ENCODE measurements at regions not wholly inside any gene's neighbourhood (a gene's known extent, or its start where the extent isn't known, plus 50 kb on each side); places are given as distances from the start of the nearest gene placed in this dataset.

DNA sequence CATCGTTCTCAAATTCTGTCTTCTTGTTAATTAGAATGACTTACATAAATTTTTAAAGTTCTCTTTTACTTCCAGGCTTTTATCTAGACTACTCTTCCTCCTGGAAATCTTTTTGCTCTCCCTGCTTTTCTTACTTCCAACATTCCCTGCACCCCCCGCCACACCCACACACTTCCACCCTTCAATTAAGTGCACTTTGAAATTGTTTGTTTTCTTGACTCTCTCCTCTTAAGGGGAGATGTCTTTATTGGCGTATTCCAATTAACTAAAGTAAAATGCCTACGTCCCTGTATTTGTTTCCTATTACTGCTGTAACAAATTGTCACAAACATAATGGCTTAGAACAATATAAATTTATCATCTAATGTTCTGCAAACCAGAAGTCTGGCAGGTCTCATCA lies 125.2 kb upstream of the KRR1 start:
- H3K4me2 ChIP-seq (ENCODE audit: extremely low read depth, insufficient read depth, low read length), result no peak overlapping the region
- TF ChIP-seq EZH2 (IDR thresholded peaks at IDR 0.05; ENCODE audit: low read length, missing control alignments), result no peak
- TF ChIP-seq, protein P1, sequence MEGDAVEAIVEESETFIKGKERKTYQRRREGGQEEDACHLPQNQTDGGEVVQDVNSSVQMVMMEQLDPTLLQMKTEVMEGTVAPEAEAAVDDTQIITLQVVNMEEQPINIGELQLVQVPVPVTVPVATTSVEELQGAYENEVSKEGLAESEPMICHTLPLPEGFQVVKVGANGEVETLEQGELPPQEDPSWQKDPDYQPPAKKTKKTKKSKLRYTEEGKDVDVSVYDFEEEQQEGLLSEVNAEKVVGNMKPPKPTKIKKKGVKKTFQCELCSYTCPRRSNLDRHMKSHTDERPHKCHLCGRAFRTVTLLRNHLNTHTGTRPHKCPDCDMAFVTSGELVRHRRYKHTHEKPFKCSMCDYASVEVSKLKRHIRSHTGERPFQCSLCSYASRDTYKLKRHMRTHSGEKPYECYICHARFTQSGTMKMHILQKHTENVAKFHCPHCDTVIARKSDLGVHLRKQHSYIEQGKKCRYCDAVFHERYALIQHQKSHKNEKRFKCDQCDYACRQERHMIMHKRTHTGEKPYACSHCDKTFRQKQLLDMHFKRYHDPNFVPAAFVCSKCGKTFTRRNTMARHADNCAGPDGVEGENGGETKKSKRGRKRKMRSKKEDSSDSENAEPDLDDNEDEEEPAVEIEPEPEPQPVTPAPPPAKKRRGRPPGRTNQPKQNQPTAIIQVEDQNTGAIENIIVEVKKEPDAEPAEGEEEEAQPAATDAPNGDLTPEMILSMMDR (conservative IDR thresholded peaks at IDR 0.05 in 1 of 2, IDR thresholded peaks at IDR 0.05 in 1 of 2; ENCODE audit: low read depth in 1 of 2, low read length in 2 of 2), result no peak

DNA sequence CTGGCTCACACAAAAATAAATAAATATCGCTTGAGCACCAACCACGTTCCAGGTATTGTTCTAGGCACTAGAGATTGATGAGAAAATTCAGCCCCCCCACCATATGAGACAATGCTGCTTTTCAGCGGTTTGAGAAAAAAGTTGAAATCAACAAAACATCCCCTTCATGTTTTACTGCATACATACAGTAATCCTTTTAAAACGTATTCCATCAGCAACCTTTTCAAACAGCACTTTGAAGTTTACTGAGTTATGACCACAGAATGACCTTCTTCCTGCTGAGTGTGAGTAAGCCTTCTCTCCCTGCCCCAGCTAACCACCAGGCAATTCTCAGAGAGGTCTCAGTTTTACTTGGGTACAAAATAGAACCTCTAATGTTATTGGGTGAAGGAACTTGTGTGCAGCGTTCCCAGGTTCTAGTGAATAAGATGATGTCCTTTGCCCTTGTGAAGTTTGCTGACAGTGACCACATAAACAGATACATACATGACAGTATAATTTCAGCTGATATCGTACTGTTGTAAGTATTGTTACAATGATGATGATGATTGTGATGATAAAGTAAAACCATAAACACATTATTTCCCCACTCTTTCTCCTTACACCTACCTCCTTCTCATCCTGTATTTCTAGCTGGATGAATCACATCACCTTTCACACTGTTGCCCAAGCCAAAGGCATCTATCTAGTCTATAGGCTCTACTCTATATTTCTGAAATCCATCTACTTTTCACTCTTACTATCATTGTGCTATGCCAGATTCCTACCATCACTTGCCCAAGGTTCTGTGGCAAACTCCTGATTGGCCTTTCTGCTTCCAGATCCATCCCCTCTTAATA lies 124.4 kb upstream of the KRR1 start:
- H3K36me3 ChIP-seq (ENCODE audit: control insufficient read depth, insufficient read depth, low read length), result no peaks in the 10 kb centered on the region
- H3K79me2 ChIP-seq (ENCODE audit: control insufficient read depth, insufficient read depth, low read length), result no peaks in the 10 kb centered on the region
- DNase-seq (ENCODE audit: low read depth in 2 of 2), result peak; percentile 91 to 99
- peaks cover 5% of the 10 kb centered on the region for H3K4me1 ChIP-seq (ENCODE audit: control insufficient read depth, extremely low read depth, insufficient read depth, low read length)
- peak overlapping the region; percentile 44 for H3K27ac ChIP-seq (ENCODE audit: insufficient read depth, low read length)
- peak overlapping the region; percentile 22 for H2AFZ ChIP-seq (ENCODE audit: low read length)
- H3K27me3 ChIP-seq (ENCODE audit: control insufficient read depth, insufficient read depth, low read length), result no peaks in the 10 kb centered on the region
- H3K4me3 ChIP-seq (replicated peaks in 1 of 4; ENCODE audit: control extremely low read depth in 1 of 4, insufficient read depth in 1 of 4, low read depth in 3 of 4, low read length in 4 of 4), result no peak overlapping the region
- H4K20me1 ChIP-seq (ENCODE audit: control insufficient read depth, extremely low read depth, insufficient read depth, low read length), result no peaks in the 10 kb centered on the region
- H3K9me3 ChIP-seq (ENCODE audit: control insufficient read depth, insufficient read depth, low read depth, low read length), result no peaks in the 10 kb centered on the region
- no peak overlapping the region for H3K4me2 ChIP-seq (ENCODE audit: extremely low read depth, insufficient read depth, low read length)
- no peak overlapping the region for H3K9ac ChIP-seq (ENCODE audit: insufficient read depth, low read length)
- TF ChIP-seq, protein P1 (conservative IDR thresholded peaks at IDR 0.05 in 1 of 2, IDR thresholded peaks at IDR 0.05 in 1 of 2; ENCODE audit: low read depth in 1 of 2, low read length in 2 of 2), result no peak
- TF ChIP-seq EZH2 (IDR thresholded peaks at IDR 0.05; ENCODE audit: low read length, missing control alignments), result no peak

More for the DNA sequence above, 125.2 kb upstream of the KRR1 start:
- Histone ChIP-seq H3K79me2 (ENCODE audit: control insufficient read depth, insufficient read depth, low read length) (no peaks in the 10 kb centered on the region), H3K9me3 (ENCODE audit: control insufficient read depth, insufficient read depth, low read depth, low read length) (no peaks in the 10 kb centered on the region), H3K9ac (ENCODE audit: insufficient read depth, low read length) (no peak overlapping the region), H3K4me3 (replicated peaks in 1 of 4; ENCODE audit: control extremely low read depth in 1 of 4, insufficient read depth in 1 of 4, low read depth in 3 of 4, low read length in 4 of 4) (no peak overlapping the region), H2AFZ (ENCODE audit: low read length) (no peak overlapping the region), H3K27me3 (ENCODE audit: control insufficient read depth, insufficient read depth, low read length) (no peaks in the 10 kb centered on the region), H3K36me3 (ENCODE audit: control insufficient read depth, insufficient read depth, low read length) (no peaks in the 10 kb centered on the region), H4K20me1 (ENCODE audit: control insufficient read depth, extremely low read depth, insufficient read depth, low read length) (no peaks in the 10 kb centered on the region), H3K4me1 (ENCODE audit: control insufficient read depth, extremely low read depth, insufficient read depth, low read length) (peaks cover 9% of the 10 kb centered on the region), H3K27ac (ENCODE audit: insufficient read depth, low read length) (no peak overlapping the region)
- no peak for DNase-seq (ENCODE audit: low read depth in 2 of 2)

DNA sequence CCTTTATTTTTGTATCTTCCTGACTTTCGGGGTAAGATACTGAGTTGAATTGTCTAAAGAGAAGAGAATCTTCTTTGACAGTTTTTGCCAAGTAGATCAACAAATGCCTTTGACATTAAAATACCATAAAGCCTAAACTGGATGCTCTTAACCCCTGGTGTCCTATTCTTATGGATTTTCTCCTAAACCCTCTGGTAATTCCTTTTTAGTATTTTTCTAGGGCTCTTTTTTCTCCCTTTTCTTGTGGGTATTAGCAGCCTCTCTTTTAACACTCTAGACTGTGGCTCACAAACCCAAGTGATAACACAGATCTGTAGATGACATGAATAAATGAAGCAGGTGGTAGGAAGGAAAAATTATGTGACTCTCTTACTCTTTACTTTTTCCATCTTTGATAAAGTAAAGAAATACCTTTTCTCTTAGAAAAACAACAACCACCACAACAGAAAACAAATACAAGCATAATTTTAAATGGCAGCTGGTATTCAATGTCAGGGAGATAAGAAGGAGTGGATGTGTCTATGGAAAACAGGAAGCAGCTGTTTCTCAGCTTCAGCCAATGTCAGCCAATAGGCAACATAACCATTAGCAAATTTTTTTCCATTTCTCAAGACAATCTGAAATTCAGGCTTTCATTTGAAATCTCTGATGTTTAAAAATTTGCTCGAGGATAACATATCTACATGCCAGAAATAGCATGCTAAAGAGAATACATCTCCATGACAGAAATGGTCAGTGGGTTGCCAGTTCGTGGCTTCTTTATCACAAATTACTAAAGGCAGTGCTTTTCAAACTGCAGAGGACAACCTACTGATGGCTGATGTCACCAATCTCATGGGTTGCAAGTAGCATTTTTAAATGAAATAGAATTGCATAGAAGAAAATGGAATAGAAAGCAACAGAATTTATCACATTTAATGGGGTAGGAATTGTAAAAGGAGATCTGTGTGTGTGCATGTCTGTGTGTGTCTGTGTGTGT lies 123.1 kb upstream of the KRR1 start:
- Histone ChIP-seq H3K27ac (ENCODE audit: insufficient read depth, low read length) (no peak overlapping the region), H3K4me3 (replicated peaks in 1 of 4; ENCODE audit: control extremely low read depth in 1 of 4, insufficient read depth in 1 of 4, low read depth in 3 of 4, low read length in 4 of 4) (no peak overlapping the region), H3K36me3 (ENCODE audit: control insufficient read depth, insufficient read depth, low read length) (no peaks in the 10 kb centered on the region), H3K9ac (ENCODE audit: insufficient read depth, low read length) (no peak overlapping the region), H3K4me2 (ENCODE audit: extremely low read depth, insufficient read depth, low read length) (no peak overlapping the region), H2AFZ (ENCODE audit: low read length) (no peak overlapping the region), H3K9me3 (ENCODE audit: control insufficient read depth, insufficient read depth, low read depth, low read length) (no peaks in the 10 kb centered on the region), H3K27me3 (ENCODE audit: control insufficient read depth, insufficient read depth, low read length) (no peaks in the 10 kb centered on the region), H4K20me1 (ENCODE audit: control insufficient read depth, extremely low read depth, insufficient read depth, low read length) (no peaks in the 10 kb centered on the region), H3K79me2 (ENCODE audit: control insufficient read depth, insufficient read depth, low read length) (no peaks in the 10 kb centered on the region), H3K4me1 (ENCODE audit: control insufficient read depth, extremely low read depth, insufficient read depth, low read length) (peaks cover 5% of the 10 kb centered on the region)
- peak in 1 of 2 donors; percentile 52 for DNase-seq (ENCODE audit: low read depth in 2 of 2)
- TF ChIP-seq, protein P1 (conservative IDR thresholded peaks at IDR 0.05 in 1 of 2, IDR thresholded peaks at IDR 0.05 in 1 of 2; ENCODE audit: low read depth in 1 of 2, low read length in 2 of 2), result no peak
- TF ChIP-seq EZH2 (IDR thresholded peaks at IDR 0.05; ENCODE audit: low read length, missing control alignments), result no peak
